HTR-8/SVneo (cell line): ENCODE measurements at regions not wholly inside any gene's neighbourhood (a gene's known extent, or its start where the extent isn't known, plus 50 kb on each side); places are given as distances from the start of the nearest gene placed in this dataset.
"Not testable (repeated sequence)": the region's sequence is repeated elsewhere in the genome, so short reads cannot be mapped to it uniquely, and the experiment has no call there.

Experiments used
- DNase-seq: peaks from one replicate; pipeline ENCODE4 v3.0.0; 2011; ENCODE audit warnings: low spot score, mixed read lengths; ENCODE audit not compliant: insufficient read length
- FAIRE-seq: peaks from 2 replicates; lab custom pipeline; 2011; peaks lifted over from hg19 to GRCh38; lab: Jason Lieb, UNC

DNA sequence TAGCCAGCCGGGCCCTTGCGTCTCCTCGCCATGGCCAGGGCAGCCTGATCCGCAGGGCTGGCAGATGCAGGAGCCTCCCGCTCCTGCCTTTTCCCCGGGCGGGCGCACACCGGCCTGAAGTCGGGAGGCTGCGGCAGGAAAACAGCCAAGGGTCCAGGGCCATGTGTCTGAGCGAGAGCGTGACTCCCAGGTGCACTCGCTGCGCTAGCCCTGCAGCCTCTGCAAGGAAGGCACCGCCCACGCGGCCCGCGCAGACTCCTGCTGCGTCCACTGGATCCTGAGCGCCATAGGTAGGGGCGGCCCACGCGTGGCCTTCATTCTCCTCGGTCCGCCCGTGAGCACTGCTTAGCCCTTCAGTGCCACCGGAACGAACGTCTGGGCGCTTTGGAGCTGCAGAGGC lies 379.9 kb downstream of the TRAM1L1 start:
- DNase-seq (no peak), FAIRE-seq (no peak)

- FAIRE-seq, result no peak
- DNase-seq, result no peak
Measured at GRCh38 chr4:116702949-116703348, 382.4 kb downstream of the TRAM1L1 start.

DNA sequence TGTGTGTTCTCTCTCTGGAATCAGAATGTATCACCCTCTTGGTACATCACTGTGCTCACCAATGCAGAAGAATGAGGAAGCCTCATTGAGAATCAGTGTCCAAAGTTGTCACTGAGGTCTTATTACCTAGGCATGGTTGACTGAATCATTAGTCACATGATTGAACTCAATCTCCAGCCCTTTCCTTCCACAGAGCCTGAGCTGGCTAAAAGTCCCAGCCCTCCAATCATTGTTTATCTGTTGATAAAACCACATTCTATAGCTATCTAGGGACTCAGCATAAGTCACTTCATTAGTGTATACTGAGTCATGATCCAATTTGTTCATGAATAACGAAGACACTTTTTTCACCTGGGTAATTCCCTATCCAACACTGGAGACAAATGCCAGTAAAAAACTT lies 396.8 kb downstream of the TRAM1L1 start:
- DNase-seq (no peak), FAIRE-seq (no peak)

DNA sequence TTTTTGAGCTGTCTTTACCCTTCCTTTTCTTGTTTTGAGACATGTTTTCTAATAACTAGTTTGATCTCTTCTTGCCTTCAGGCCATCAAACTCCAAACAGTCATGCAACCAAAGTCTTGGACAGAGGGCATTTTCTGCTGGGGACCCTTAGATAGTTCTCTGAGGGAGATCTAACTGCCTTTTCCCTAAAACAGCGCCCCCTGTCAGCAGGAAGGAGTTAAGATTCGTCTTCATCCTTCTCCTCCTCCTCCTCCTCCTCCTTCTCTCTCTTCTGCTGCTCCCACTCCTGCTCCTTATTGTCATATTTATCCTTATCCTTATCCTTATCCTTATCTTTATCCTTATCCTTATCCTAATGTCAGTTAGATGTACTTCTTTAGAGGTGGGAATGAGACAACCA lies 417.2 kb downstream of the TRAM1L1 start:
- no peak for DNase-seq

GRCh38 chr4:116665716-116666115 lies 419.7 kb downstream of the TRAM1L1 start:
- FAIRE-seq (no peak), DNase-seq (no peak)

More for the DNA sequence above, 417.2 kb downstream of the TRAM1L1 start:
- FAIRE-seq, result no peak

DNA sequence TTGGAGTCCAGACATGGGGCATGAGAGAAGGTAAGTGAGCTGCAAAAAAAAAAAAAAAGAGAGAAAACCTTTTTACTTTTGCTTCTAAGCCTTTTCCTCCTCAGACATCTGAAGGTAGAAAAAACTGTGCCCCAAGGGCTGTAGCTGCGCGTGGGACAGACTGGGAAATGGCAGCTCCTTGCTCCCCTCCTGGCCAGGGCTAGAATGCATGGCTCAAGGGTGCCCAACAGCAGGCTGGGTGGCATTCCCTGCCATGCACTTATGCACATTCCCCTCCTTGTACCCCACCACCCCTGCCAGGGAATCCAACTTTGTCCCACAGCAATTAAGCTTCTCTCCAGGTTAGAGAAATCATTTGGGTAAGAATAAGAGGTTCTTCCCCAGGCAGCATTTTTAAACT lies 421.2 kb downstream of the TRAM1L1 start:
- no peak for FAIRE-seq
- DNase-seq, result no peak

DNA sequence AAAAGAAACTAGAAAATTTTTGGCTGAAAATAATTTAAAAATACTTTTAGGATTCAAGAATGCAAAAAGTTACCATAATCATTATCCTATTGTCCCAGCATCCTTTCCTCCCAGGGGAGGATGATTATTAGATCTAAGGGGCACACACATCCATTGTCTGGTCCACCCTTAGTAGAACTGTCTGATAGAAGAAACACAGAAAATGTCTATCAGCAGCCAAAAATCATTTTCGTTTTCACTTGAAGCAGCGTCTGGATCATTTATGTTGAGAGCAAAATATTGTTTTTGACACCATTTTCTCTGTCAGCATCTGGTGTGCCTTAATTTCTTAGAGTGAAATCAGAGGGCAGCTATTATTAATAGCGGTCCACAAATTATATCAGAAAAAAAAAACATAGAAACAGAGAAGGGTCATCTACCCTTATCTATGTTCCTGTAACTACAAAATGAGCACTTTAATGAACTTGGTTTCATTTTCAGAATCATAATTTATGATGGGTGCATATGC lies 446.3 kb downstream of the TRAM1L1 start:
- FAIRE-seq, result no peak

GRCh38 chr4:116638592-116638991 lies 446.8 kb downstream of the TRAM1L1 start:
- FAIRE-seq (no peak), DNase-seq (no peak)

More for the DNA sequence above, 446.3 kb downstream of the TRAM1L1 start:
- no peak for DNase-seq

GRCh38 chr4:116636917-116637316 lies 448.5 kb downstream of the TRAM1L1 start:
- FAIRE-seq (no peak), DNase-seq (no peak)

GRCh38 chr4:116632269-116632668 lies 453.1 kb downstream of the TRAM1L1 start:
- FAIRE-seq, result no peak
- no peak for DNase-seq

- DNase-seq (no peak), FAIRE-seq (no peak)
Measured at GRCh38 chr4:116628598-116628997, 456.8 kb downstream of the TRAM1L1 start.

GRCh38 chr4:116627545-116627944 lies 457.8 kb downstream of the TRAM1L1 start:
- FAIRE-seq (no peak), DNase-seq (no peak)

GRCh38 chr4:116619508-116619907 lies 465.9 kb downstream of the TRAM1L1 start:
- FAIRE-seq, DNase-seq: not testable (repeated sequence)

GRCh38 chr4:116618638-116619037 lies 466.7 kb downstream of the TRAM1L1 start:
- FAIRE-seq (no peak), DNase-seq (no peak)

- no peak for DNase-seq
- FAIRE-seq, result no peak
Measured at GRCh38 chr4:116603096-116603495, 482.3 kb downstream of the TRAM1L1 start.

GRCh38 chr4:116599859-116600258 lies 485.5 kb downstream of the TRAM1L1 start:
- no peak for FAIRE-seq
- DNase-seq, result no peak

DNA sequence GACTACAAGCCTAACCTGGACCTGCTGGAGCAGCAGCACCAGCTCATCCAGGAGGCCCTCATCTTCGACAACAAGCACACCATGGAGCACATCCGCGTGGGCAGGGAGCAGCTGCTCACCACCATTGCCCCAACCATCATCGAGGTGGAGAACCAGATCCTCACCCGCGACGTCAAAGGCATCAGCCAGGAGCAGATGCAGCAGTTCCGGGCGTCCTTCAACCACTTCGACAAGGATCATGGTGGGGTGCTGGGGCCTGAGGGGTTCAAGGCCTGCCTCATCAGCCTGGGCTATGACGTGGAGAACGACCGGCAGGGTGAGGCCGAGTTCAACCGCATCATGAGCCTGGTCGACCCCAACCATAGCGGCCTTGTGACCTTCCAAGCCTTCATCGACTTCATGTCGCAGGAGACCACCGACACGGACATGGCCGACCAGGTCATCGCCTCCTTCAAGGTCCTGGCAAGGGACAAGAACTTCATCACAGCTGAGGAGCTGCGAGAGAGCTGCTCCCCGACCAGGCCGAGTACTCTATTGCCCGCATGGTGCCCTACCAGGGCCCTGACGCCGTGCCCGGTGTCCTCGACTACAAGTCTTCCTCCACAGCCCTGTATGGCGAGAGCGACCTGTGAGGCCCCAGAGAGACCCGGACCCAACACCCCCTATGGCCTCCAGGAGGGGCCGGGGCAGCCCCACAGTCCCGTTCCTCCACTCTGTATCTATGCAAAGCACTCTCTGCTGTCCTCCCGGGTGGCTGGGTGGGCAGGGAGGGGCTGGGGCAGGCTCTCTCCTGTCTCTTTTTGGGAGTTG lies 486.2 kb downstream of the TRAM1L1 start:
- FAIRE-seq (no peak), DNase-seq (no peak)

- FAIRE-seq, result no peak
- no peak for DNase-seq
Measured at GRCh38 chr4:116598155-116598979, 487.0 kb downstream of the TRAM1L1 start.

GRCh38 chr4:116590648-116591047 lies 494.7 kb downstream of the TRAM1L1 start:
- FAIRE-seq, result no peak
- no peak for DNase-seq

DNA sequence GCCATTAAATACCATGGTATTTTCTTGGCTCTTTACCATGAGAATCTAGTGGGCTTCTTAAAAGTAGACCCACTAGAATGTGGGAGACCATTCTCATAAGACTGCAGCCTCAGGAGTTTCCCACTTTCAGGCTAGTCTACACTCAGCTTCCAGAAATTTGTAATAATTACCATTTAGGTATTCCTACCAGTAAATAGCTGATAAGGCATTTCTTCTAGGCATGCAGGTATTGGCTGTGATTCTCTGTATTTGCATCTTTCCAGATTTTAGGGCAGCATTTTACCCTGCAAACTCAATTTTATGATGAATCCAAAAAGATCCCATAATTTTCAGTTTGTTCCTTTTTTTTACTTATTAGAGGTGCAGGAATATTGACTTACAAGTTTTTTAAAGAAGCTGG lies 496.6 kb downstream of the TRAM1L1 start:
- FAIRE-seq, result no peak
- DNase-seq, result no peak

- FAIRE-seq, result no peak
- DNase-seq, result no peak
Measured at GRCh38 chr4:116585246-116585645, 500.1 kb downstream of the TRAM1L1 start.
